HG03045 (cell line): ENCODE measurements at regions not wholly inside any gene's neighbourhood (a gene's known extent, or its start where the extent isn't known, plus 50 kb on each side); places are given as distances from the start of the nearest gene placed in this dataset.
A peak's percentile ranks its signal among the peaks of the same experiment; 100 is the strongest.

Source experiments
- ATAC-seq: cut with Tn5 transposase; IDR thresholded peaks from one replicate; pipeline ENCODE4 v1.9.1; 2021; ENCODE audit warnings: mild to moderate bottlenecking, moderate library complexity; ENCODE audit not compliant: unreplicated experiment

- ATAC-seq = peak; percentile 78
Observed at GRCh38 chr5:155827949-155828348, 499.0 kb upstream of the SGCD start.

DNA sequence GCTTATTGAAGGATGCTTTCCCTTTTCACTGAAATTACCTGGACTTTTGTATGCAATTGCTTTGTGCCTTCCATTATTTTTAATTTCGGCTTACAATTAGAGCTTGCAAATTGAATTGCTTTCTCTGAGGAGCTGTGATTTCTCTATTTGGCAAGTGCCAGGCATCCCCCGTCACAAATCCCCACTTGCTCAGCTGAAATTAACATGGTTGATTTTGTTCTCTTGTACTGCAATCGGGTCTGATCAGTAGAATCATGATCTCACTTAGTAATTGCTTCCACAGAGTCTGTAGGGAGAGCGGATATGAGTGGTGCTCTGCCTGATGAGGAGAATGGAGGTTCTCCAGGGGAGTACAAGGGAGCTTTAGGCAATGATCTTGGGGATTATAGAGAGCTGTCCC, 495.5 kb upstream of the SGCD start:
- no peak for ATAC-seq

DNA sequence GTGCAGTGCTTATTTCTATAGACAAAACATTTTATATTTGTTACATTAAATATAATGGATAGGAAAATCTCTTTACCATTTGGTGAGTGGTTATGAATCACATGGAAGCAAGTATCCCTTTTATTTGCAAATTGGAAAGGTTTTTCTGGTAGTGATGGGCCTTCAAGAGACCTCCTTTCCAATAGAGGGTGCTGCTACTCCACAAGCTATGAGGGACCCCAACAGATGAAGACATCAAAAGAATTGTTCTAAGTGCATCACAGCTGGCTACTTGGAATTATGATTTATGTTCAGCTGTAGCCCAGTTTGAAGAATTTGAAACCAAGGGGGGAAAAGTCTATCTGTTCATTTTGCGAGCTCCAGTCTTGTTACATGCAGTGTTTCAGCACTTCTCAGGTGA, 493.7 kb upstream of the SGCD start:
- ATAC-seq = no peak

DNA sequence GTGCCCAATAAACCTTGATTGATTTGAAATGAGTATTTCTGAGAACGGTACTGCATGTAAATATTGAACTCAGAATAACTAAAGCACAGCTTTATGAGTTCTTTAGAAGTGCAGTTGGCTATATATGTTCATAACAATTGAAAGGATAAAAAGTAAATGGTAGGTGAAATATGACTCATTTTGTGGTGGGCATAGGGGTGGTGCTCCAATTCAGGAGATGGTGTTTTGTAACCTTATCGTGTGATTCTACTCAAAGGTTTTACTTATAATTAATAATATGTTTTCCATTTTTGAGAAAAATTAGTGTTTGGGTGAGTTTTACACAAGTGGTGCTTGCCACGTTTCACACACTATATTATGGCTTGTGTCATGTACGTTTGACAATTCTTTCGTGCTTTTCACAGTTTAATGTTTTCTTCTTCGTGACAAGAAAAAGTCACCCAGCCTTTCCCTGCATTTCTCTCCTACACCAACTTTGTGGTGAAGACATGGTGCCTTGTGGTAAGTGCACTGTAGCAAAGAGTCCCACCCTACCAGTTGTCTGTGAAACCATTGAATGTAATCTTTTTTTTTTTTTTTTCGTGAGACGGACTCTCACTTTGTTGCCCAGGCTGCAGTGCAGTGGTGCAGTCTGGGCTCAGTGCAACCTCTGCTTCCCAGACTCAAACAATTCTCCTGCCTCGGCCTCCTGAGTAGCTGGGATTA, 492.5 kb upstream of the SGCD start:
- ATAC-seq = no peak

GRCh38 chr5:155836089-155836803, 490.7 kb upstream of the SGCD start:
- no peak for ATAC-seq

DNA sequence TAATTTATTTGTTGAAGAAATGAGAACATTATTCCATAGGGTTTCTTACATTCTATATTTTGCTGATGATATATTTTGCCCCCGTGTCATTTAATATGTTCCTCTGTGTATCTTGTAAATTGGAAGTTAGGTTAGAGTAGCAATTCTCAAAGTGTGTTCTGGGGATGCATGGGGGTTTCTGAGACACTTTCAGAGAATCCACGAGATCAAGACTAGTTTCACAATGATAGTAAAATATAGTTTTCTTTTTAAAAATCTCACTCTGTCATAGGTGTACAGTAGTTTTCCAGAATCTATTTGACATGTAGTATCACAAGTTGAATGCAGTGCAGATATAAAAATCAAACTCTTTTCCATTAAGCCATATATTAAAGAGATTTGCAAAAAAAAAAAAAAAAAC, 488.6 kb upstream of the SGCD start:
- no peak for ATAC-seq

GRCh38 chr5:155839251-155840037, 487.5 kb upstream of the SGCD start:
- no peak for ATAC-seq

GRCh38 chr5:155844542-155844941, 482.4 kb upstream of the SGCD start:
- no peak for ATAC-seq

- no peak for ATAC-seq
Observed at GRCh38 chr5:155850370-155850769, 476.6 kb upstream of the SGCD start.

GRCh38 chr5:155866971-155867370, 460.0 kb upstream of the SGCD start:
- ATAC-seq = no peak

- no peak for ATAC-seq
Observed at GRCh38 chr5:155867522-155868088, 459.4 kb upstream of the SGCD start.

DNA sequence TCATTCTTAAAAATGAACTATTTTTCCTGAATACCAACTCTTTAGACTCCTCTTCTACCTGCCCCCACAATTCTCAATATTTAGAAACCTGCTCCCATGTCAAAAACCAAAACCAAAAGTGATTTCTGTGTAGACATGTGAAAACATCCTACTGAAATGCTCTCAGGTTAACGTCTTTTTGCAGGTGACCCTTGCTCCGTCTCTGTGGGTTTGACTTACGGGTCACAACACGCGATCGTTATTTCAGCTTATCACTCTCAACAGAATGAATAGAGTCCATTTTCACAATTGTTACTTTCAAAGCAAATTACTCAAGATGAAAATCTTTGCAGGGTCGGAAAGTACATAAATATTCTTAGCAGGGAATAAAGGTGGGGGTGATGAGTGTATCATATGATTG, 456.3 kb upstream of the SGCD start:
- no peak for ATAC-seq

DNA sequence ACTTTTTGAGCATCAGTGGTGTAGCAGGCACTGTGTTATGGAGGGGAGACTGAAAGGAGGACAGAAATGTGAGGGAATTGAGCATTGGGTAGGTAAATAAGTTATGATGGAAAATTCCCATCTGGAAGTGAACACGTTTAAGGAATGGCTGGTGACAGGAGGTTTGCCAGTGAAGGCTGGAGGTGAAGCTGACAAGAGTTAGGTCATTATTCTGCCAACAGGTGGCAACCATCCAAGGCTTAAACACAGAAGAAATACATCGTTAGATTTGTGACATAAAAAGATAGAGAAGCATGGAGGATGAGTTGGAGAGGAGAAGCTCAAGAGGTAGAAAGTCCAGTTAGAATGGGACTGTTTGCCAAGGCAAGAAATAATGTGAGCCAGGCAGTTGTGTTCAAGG, 455.3 kb upstream of the SGCD start:
- no peak for ATAC-seq

DNA sequence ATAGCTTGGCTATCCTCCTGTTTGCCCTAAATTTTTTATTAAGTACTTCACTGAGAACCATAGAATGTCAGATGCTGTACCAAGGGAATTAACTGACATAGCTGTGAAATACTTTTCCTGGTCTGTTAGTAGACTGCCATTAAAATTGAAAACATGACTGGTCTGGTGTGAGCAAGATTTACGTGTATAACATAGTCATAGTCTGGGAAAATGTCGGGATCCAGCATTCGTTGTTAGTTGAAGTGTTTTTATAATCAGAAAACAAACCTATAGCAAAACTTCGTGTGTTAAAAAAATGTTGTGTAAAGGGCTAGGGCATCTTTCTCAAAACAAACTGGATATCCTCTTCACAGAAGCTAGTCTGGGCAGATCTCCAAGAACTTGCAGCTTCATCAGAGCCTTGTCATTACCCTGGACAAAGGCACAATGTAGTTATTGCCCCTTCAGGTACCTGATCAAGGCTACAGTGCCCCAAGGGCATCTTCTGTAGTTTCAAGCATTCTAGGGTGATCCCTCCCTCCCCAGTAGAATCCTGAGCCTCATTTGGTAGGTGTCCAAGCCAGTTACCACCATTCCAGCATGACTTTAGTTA, 454.2 kb upstream of the SGCD start:
- no peak for ATAC-seq

- no peak for ATAC-seq
Observed at GRCh38 chr5:155878991-155879575, 447.9 kb upstream of the SGCD start.

DNA sequence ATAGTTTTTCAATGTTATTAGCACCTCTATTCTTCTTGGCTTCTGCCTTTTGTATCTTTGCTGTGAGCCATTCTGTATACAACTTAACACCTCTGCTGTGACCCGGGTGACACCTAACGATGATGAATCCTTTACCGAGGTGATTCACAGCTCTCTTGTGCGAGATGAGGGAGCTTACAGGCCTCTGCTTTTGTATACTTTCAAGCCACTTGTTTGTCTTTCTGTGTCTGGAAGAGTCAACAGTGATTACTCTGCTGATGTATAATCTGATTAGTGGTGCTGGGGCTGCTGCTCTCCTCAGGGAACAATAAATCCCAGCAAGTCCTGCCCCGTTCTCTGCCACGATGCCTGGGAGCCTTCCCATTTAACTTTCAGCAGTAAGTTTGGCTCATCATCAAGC, 442.9 kb upstream of the SGCD start:
- ATAC-seq = no peak

DNA sequence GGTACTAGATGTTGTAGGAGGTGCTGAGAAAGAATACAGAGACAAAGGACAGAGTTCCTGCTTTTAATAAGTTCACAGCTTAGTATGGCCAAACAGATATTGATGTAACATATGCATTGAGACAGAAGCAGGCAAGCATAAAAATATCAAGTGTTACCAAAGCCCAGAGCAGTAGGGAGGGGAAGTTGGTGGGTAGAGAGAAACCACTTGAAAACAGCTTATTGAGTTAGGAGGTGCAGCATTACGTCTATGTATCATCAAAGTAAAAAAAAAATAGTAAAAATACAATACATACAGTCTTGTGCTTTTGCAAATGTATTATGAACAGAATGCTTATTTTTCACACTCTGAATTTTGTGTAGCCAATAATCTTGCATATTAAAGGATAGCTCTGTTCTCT, 441.8 kb upstream of the SGCD start:
- ATAC-seq = no peak

DNA sequence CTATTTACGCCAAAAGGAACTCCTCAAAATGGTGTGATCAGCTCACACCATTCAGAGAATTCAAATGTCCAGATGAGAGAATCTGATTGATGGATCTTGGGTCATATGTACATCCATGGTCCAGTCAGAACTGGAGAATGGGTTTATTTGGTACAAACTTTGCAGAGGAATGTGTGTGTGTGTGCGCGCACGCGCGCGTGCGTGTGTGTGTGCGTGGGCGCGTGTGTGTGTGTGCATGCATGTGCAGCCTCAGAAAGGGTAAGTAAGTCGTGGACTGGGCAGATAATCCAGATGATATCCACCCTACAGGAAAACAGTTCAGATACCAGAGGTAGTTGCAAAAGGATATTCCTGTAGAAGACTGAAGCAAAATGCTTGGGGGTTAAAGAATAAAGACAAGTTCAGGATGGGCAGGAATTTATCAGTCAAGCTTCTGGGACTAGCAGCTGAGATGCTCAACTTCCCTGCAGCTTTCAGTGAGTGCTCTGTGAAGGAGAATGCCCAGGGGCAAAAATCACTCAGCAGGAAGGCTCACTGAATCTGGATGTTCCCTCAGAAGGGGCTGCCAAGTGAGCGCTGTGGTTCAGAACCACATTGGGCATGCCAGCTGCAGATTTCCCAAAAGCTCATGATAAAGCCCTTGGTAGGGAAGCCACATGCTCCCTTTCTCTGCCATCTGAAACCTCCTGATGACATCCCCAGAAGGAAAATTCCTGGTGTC, 440.5 kb upstream of the SGCD start:
- ATAC-seq = no peak

GRCh38 chr5:155895484-155895883, 431.5 kb upstream of the SGCD start:
- no peak for ATAC-seq

GRCh38 chr5:155897761-155898160, 429.2 kb upstream of the SGCD start:
- no peak for ATAC-seq
